Suprapubic skin (tissue), 4 donors: ENCODE measurements at regions not wholly inside any gene's neighbourhood (a gene's known extent, or its start where the extent isn't known, plus 50 kb on each side); places are given as distances from the start of the nearest gene placed in this dataset.

Experiments used
- EP300 ChIP-seq: sonication (generic); formaldehyde crosslinking; IDR thresholded peaks from one replicate; pipeline ENCODE4 v1.6.1; 2017; ENCODE audit warnings: antibody characterized with exemption
- POLR2A ChIP-seq, 2 donors: fragments of 450-650 bp; IDR thresholded peaks; one replicate each; pipeline ENCODE4 v1.6.1; 2017; ENCODE audit warnings: antibody characterized with exemption in 2 of 2, mild to moderate bottlenecking in 2 of 2, moderate library complexity in 2 of 2
- POLR2AphosphoS5 ChIP-seq, 3 donors: sonication (generic); formaldehyde crosslinking; IDR thresholded peaks; one replicate each; pipeline ENCODE4 v1.6.1; 2017; ENCODE audit warnings: antibody characterized with exemption in 3 of 3
- TF ChIP-seq, protein P1 (sequence below), 2 donors: fragments of 200-600 bp in 1 of 2; fragments of 450-650 bp in 1 of 2; sonication (generic) in 1 of 2; IDR thresholded peaks; one replicate each; pipeline ENCODE4 v1.5.1; 2016 to 2019; ENCODE audit warnings: antibody characterized with exemption in 2 of 2, mild to moderate bottlenecking in 1 of 2, moderate library complexity in 1 of 2

DNA sequence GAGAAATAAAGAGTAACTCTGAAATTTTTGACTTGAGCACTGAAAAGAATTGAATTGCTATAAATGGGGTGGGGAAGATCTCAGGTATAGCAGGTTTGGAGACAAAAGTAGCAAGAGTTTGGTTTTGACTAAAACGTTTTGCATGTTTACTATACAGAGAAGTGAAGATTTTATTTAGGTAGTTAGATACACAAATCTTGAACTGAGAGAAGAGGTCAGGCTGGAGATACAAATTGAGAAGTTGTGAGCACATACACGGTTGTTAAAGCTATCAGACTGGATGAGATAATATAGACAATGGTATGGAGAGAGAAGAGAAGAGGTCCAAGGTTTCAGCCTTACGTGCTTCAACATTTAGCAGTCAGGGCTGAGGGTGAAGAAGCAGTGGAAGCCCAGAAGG, 420.9 kb downstream of the FOXO1 start:
- TF ChIP-seq, protein P1, sequence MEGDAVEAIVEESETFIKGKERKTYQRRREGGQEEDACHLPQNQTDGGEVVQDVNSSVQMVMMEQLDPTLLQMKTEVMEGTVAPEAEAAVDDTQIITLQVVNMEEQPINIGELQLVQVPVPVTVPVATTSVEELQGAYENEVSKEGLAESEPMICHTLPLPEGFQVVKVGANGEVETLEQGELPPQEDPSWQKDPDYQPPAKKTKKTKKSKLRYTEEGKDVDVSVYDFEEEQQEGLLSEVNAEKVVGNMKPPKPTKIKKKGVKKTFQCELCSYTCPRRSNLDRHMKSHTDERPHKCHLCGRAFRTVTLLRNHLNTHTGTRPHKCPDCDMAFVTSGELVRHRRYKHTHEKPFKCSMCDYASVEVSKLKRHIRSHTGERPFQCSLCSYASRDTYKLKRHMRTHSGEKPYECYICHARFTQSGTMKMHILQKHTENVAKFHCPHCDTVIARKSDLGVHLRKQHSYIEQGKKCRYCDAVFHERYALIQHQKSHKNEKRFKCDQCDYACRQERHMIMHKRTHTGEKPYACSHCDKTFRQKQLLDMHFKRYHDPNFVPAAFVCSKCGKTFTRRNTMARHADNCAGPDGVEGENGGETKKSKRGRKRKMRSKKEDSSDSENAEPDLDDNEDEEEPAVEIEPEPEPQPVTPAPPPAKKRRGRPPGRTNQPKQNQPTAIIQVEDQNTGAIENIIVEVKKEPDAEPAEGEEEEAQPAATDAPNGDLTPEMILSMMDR (IDR thresholded peaks at IDR 0.05) = no peak
- no peak for TF ChIP-seq EP300
- TF ChIP-seq POLR2A (IDR thresholded peaks at IDR 0.05) = no peak
- no peak for TF ChIP-seq POLR2AphosphoS5 (IDR thresholded peaks at IDR 0.05)
